ENCODE measurements at regions not wholly inside any gene's neighbourhood (a gene's known extent, or its start where the extent isn't known, plus 50 kb on each side); places are given as distances from the start of the nearest gene placed in this dataset.
"Not testable (repeated sequence)": the region's sequence is repeated elsewhere in the genome, so short reads cannot be mapped to it uniquely, and the experiment has no call there.

GRCh38 chr7:76676890-76677289, 49.8 kb upstream of the POMZP3 start:
- DNase-seq; ATAC-seq; intact Hi-C loops (cut with DNase I): not testable (repeated sequence)

Measured in left cardiac atrium (tissue), 4 donors.